Embryonic facial prominence (tissue), 1 donor: ENCODE measurements at regions not wholly inside any gene's neighbourhood (a gene's known extent, or its start where the extent isn't known, plus 50 kb on each side); places are given as distances from the start of the nearest gene placed in this dataset.
A peak's percentile ranks its signal among the peaks of the same experiment; 100 is the strongest.
"Not testable (repeated sequence)": the region's sequence is repeated elsewhere in the genome, so short reads cannot be mapped to it uniquely, and the experiment has no call there.

Experiments
- DNase-seq: peaks from one replicate; pipeline ENCODE4 v3.0.0-alpha.2; 2016; ENCODE audit errors: extremely low spot score

DNA sequence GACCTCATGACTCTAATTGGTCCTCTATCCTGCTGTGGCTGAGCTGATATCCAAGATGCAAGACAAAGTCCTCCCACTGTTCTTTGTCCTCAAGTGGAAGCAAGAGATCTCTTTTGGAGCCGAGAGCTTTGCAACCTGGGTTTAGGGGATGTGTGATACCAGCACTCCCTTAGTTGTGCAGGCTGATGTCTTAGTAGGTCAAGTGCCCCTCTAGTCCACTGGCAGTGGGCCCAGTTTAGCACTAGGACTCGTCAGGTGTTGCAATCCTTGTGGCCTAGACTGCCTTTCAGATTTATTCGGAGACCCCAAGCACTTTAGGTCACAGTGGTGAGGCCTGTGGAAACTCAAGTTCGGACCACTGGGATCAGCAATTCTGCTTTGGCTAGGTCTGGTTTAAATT lies 64.0 kb downstream of the GPRASP3 start:
- DNase-seq = no peak

DNA sequence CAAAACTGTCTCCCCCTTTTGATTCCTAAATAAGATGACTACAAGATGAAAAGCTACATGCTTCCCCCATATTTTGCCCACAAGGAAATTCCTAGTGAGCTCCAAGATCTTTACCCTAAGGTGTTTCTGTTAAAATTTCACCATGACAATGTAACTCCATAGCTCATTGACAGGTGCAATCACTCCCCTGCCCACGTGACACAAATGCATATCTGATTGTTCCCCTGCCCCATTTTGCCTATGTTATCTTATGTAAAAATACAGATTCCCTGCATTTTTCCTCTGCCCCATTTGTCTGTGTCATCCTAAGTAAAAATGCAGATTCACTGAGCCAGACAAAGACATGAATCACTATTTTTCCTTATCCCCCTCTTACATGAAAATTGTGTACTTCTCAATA lies 66.7 kb downstream of the GPRASP3 start:
- DNase-seq = no peak

- DNase-seq = no peak
Observed at GRCh38 chrX:102808336-102808735, 87.8 kb downstream of the GPRASP3 start.

DNA sequence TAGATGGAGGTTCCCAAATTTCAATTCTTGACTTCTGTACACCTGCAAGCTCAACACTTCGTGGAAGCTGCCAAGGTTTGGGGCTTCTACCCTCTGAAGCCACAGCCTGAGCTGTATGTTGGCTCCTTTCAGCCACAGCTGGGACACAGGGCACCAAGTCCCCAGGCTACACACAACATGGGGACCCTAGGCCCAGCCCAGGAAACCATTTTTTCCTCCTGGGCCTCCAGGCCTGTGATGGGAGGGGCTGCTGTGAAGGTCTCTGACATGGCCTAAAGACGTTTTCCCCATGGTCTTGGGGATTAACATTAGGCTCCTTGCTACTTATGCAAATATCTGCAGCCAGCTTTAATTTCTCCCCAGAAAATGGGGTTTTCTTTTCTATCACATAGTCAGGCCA lies 97.7 kb downstream of the GPRASP3 start:
- not testable (repeated sequence) for DNase-seq

- DNase-seq = no peak
Observed at GRCh38 chrX:102832661-102833060, 104.4 kb upstream of the RAB40AL start.

DNA sequence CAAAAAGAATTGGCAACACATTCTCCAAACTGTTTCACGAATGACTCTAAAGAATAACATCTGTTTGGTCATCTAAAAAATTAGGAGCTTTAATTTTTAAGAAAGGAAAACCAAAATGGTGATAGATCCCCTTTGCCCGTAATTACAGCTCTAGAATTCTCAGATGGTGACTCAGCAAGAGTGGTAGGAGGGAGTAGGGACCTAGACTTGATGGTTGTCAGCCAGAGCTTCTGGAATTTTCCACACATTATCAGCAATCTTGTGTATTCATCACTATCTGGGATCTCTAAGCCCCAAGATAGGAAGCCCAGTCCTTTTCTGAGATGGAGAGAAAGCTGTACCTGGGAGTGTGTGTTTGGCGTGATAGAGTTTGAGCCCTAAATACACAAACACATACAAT lies 103.9 kb upstream of the RAB40AL start:
- DNase-seq = no peak

DNA sequence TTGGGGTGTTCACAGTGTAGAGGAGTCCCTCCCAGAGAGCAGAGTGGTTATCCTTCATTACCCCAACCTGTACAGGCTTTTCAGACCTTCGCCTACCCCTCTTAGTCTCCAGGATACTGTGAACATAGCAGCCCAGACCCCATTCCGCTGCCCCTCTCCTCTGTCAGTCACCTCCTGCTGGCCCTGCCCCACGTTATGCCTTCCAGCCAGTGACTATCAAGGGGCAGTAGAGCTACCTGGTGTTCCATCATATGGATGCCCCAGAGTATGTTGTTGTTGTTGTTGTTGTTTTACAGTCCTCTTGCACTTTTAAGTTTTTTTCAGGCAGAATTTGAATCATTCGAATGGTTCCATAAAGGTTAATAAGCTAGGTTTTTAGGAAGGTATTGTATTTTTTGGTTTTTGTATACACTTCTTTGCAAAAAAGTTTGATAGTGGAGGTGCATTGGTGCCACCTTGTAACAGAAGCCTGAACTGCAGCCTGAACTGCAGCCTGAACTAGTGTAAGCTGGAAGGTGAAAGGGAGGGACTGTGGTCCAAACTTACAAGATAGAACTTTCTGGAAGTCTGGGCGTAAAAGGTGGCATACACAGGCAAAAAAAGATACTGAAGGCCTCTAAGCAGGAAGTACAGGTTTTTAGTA lies 101.4 kb upstream of the RAB40AL start:
- no peak for DNase-seq

DNA sequence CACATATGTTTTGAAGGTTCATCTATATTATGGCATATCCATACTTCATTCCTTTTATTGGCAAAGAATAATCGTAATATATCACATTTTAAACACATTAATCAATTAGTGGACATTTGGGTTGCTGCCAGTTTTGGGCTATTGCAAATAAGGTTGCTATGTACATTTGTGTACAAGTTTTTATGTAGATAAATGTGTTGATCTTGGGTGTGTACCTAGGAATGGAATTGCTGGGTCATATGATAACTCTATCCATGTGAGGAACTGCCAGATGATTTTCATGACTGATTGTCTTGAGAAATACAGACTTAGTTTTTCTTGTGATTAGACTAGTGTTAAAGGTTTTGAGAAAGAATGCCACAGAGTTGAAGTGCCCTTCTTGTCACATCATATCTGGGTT lies 99.2 kb upstream of the RAB40AL start:
- DNase-seq = no peak

DNA sequence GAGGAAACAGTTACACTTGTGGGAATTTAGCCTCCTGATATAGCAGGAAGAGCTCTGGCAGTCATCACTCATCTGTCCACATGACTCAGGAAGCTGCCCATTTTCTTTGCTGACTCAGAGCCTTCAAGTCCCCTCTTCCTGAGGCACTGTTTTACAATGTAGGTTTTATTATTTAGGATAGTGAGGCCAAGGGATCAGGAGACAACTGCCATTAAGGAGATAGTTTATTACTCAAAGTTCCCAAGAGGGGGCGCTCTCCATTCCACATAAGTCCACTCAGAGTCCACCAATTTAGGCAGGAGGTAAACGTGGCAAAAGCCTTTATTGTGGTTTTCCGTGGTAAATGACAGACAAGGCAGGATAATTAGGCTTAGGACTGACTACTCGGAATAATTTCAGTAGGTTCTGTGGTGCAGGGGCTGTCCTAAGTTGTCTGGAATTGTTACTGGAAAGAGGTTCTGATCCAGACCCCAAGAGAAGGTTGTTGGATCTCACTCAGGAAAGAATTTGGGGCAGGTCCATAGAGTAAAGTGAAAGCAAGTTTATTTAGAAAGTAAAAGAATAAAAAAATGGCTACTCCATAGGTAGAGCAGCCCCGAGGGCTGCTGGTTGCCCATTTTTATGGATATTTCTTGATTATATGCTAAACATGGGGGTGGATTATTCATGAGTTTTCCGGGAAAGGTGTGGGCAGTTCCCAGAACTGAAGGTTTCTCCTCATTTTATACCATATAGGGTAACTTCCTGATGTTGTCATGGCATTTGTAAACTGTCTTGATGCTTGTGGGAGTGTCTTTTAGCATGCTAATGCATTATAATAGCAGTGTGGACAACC lies 96.0 kb upstream of the RAB40AL start:
- DNase-seq = no peak

DNA sequence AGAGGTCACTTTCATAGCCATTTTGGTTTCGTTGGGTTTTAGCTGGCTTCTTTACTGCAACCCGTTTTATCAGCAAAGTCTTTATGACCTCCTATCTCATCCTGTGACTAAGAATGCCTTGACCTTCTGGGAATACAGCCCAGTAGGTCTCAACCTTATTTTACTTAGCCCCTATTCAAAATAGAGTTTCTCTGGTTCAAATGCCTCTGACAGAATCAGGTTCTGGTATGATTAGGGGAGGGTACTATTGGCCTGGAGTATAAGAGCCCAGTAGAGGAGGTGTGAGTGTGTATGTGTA lies 95.4 kb upstream of the RAB40AL start:
- no peak for DNase-seq

GRCh38 chrX:102845020-102845419 lies 92.1 kb upstream of the RAB40AL start:
- DNase-seq = no peak

DNA sequence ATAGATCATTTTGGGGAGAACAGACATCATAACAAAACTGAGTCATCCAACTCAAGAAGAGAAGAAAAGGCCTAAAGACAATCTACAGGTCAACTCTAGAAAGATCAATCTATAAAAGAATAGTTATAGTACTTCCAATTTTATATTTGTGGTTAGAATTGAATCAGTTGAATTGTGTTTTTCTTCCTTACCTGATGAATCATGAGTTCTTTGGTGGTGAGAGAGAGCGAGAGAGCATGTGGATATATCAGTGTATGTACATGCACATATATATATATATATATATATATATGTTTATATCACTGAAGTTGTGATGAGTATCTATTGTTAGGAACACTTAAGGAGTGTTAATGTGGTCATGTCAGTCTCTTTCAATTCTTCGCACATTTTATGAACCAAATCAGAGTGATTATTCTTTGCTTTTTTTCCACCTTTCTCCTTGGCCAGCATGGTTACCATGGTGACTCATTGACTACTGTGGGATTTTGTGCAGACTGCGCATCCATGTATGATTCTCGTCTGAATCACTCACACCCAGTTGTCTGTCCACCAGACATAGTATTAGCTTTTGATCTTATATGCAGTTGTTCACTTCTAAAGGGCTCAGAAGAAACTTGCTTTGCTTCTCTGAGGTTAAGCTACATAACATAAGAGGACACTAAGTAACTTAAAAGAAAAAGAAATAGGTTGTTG lies 90.4 kb upstream of the RAB40AL start:
- DNase-seq = no peak

- no peak for DNase-seq
Observed at GRCh38 chrX:102847362-102847761, 89.7 kb upstream of the RAB40AL start.

- no peak for DNase-seq
Observed at GRCh38 chrX:102849396-102849795, 87.7 kb upstream of the RAB40AL start.

DNA sequence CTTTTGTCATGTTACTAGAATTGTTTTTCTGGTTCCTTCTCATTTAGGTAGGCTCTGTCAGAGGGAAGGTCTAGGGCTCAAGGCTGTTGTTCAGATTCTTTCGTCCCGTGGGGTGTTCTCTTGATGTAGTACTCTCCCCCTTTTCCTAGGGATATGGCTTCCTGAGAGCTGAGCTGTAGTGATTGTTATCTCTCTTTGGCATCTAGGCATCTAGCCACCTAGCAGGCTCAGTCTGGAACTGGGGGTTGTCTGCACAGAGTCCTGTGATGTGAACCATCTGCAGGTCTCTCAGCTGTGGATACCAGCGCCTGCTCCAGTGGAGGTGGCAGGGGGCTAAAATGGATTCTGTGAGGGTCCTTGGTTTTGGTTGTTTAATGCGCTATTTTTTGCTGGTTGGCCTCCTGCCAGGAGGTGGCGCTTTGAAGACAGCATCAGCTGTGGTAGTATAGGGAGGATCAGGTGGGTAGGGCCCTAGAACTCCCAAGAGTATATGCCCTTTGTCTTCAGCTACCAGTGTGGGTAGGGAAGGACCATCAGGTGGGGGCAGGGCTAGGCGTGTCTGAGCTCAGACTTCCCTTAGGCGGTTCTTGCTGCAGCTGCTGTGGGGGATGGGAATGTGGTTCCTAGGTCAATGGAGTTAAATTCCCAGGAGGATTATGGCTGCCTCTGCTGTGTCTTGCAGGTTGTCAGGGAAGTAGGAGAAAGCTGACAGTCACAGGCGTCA lies 78.1 kb upstream of the RAB40AL start:
- DNase-seq = not testable (repeated sequence)

- DNase-seq = no peak
Observed at GRCh38 chrX:102859550-102859871, 77.6 kb upstream of the RAB40AL start.

DNA sequence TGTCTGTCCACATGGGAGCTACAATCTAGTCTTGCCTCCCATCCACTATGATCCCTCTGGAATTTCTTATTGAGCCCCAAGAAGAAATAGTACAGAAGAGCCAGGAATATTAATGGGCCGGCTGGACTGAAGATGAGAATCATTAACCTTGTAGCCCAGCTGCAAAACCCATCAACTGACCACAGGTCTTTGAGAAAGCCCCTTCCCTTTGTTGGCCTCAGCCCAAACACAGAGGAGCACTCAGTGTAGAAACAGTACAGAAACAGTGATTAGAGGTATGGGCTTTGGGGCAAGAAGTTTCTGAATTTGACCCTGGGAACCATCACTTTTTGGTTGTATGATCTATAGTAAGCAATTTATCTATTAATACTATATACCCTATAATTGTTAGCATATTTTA lies 76.8 kb upstream of the RAB40AL start:
- no peak for DNase-seq

GRCh38 chrX:102863735-102864134 lies 73.3 kb upstream of the RAB40AL start:
- peak; percentile 6 for DNase-seq

- no peak for DNase-seq
Observed at GRCh38 chrX:102866981-102867656, 70.0 kb upstream of the RAB40AL start.

- DNase-seq = no peak
Observed at GRCh38 chrX:102883491-102883890, 53.6 kb upstream of the RAB40AL start.
